PC-9 (cell line): ENCODE measurements at regions not wholly inside any gene's neighbourhood (a gene's known extent, or its start where the extent isn't known, plus 50 kb on each side); places are given as distances from the start of the nearest gene placed in this dataset.

Experiments used
- CTCF ChIP-seq: fragments of 200-600 bp; sonication (generic); conservative IDR thresholded peaks from 2 replicates; pipeline ENCODE4 v1.6.1; 2017; ENCODE audit warnings: mixed run types, antibody characterized with exemption, mild to moderate bottlenecking, moderate library complexity
- EZH2 ChIP-seq: fragments of 200-600 bp; sonication (generic); IDR thresholded peaks from 2 replicates; pipeline ENCODE4 v1.8.0; 2017; ENCODE audit warnings: antibody characterized with exemption, low read depth

- TF ChIP-seq CTCF (no peak), EZH2 (no peak)
Observed at GRCh38 chr14:40485688-40486087, 1053.5 kb upstream of the FBXO33 start.
